ENCODE measurements at regions not wholly inside any gene's neighbourhood (a gene's known extent, or its start where the extent isn't known, plus 50 kb on each side); places are given as distances from the start of the nearest gene placed in this dataset.

- Histone ChIP-seq H3K27ac (no peak overlapping the region), H3K9me3 (no peaks in the 10 kb centered on the region), H3K4me1 (no peaks in the 10 kb centered on the region), H3K27me3 (no peaks in the 10 kb centered on the region), H3K36me3 (no peaks in the 10 kb centered on the region), H3K4me3 (no peak overlapping the region)
- TF ChIP-seq POLR2A (IDR thresholded peaks at IDR 0.05) (no peak), EP300 (IDR thresholded peaks at IDR 0.05) (no peak)
- TF ChIP-seq, protein P1, sequence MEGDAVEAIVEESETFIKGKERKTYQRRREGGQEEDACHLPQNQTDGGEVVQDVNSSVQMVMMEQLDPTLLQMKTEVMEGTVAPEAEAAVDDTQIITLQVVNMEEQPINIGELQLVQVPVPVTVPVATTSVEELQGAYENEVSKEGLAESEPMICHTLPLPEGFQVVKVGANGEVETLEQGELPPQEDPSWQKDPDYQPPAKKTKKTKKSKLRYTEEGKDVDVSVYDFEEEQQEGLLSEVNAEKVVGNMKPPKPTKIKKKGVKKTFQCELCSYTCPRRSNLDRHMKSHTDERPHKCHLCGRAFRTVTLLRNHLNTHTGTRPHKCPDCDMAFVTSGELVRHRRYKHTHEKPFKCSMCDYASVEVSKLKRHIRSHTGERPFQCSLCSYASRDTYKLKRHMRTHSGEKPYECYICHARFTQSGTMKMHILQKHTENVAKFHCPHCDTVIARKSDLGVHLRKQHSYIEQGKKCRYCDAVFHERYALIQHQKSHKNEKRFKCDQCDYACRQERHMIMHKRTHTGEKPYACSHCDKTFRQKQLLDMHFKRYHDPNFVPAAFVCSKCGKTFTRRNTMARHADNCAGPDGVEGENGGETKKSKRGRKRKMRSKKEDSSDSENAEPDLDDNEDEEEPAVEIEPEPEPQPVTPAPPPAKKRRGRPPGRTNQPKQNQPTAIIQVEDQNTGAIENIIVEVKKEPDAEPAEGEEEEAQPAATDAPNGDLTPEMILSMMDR (IDR thresholded peaks at IDR 0.05), result no peak
- 77 to 80% methylated on average over 11 to 14 of the region's 14 CpGs for WGBS, 2 donors
- DNase-seq (ENCODE audit: low spot score in 2 of 2), result no peak
Observed at GRCh38 chr22:49037701-49038245, 789.9 kb downstream of the BRD1 start.

DNA sequence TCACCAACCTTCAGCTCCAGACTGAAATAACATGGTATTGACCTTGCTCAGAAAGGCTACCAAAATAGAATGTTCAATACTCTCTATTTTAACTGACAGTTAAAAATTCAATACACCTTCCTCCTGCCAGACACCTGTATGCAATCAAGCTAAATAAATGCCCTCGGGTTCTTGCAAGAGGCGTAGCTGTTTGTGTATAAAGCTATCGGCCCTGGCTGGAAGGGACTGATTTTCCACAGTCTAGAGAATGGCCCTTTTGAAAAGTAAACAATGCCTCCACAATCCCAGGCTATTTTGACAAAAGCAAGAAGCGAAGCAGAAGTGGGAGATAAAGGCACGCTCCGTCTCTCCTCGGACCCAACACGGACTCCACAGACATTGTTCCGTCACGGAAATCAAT is 791.2 kb downstream of the BRD1 start:
- Histone ChIP-seq H3K36me3 (no peaks in the 10 kb centered on the region), H3K27me3 (no peaks in the 10 kb centered on the region)
- WGBS, 2 donors, result 70 to 73% methylated on average over 10 of the region's 10 CpGs

DNA sequence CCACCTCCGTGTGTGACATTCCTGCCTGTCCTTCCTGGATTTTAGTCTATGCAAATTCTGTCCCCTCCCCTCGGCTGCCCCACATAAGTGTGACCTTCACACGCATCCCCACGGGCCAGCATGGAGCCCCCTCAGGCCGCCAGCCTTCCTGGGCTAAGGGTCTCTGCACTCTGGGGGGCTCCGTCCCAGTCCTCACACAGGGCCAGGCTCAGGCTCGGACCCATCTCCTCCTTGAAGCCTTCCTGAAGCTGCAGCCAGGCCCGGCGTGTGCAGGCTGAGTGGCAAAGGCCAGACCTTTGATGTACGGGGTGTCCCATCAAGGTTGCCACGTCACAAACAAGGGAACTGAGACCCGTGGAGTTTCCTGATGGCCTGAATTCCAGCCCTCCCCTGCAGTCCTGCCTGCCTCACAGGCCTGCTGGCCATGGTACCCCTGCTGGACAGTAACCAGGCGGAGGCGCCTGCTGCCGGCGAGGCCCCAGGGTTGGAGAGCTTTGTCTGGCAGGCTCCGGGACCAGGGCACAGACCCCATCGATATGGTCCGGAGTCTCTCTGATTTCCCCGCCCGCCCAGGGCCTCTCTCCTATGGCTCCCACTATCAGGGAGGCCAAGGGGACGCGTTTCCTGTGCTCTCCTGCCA is 791.7 kb downstream of the BRD1 start:
- Histone ChIP-seq H3K27me3 (no peaks in the 10 kb centered on the region), H3K36me3 (no peaks in the 10 kb centered on the region), H3K4me3 (no peak overlapping the region), H3K4me1 (no peaks in the 10 kb centered on the region), H3K9me3 (no peaks in the 10 kb centered on the region), H3K27ac (no peak overlapping the region)
- WGBS, 2 donors, result 82 to 87% methylated on average over 18 of the region's 23 CpGs
- TF ChIP-seq, protein P1 (IDR thresholded peaks at IDR 0.05), result no peak
- no peak for TF ChIP-seq POLR2A (IDR thresholded peaks at IDR 0.05)
- TF ChIP-seq EP300 (IDR thresholded peaks at IDR 0.05), result no peak
- DNase-seq (ENCODE audit: low spot score in 2 of 2), result no peak

More for the DNA sequence above, 791.2 kb downstream of the BRD1 start:
- Histone ChIP-seq H3K9me3 (no peaks in the 10 kb centered on the region), H3K4me1 (no peaks in the 10 kb centered on the region), H3K27ac (no peak overlapping the region), H3K4me3 (no peak overlapping the region)
- TF ChIP-seq POLR2A (IDR thresholded peaks at IDR 0.05), result no peak
- no peak for TF ChIP-seq EP300 (IDR thresholded peaks at IDR 0.05)
- no peak for DNase-seq (ENCODE audit: low spot score in 2 of 2)

- 84 to 91% methylated on average over 24 to 30 of the region's 30 CpGs for WGBS, 2 donors
Observed at GRCh38 chr22:49034836-49035817, 792.5 kb downstream of the BRD1 start.

GRCh38 chr22:49033616-49034015 is 794.1 kb downstream of the BRD1 start:
- H3K4me3 ChIP-seq, result no peak overlapping the region
- H3K27ac ChIP-seq, result no peak overlapping the region
- H3K27me3 ChIP-seq, result no peaks in the 10 kb centered on the region
- no peaks in the 10 kb centered on the region for H3K36me3 ChIP-seq
- TF ChIP-seq, protein P1 (IDR thresholded peaks at IDR 0.05), result no peak
- TF ChIP-seq POLR2A (IDR thresholded peaks at IDR 0.05) (no peak), EP300 (IDR thresholded peaks at IDR 0.05) (no peak)
- WGBS, 2 donors, result 85 to 90% methylated on average over 9 of the region's 9 CpGs
- no peaks in the 10 kb centered on the region for H3K4me1 ChIP-seq
- no peaks in the 10 kb centered on the region for H3K9me3 ChIP-seq
- no peak for DNase-seq (ENCODE audit: low spot score in 2 of 2)

More at GRCh38 chr22:49034836-49035817, 792.5 kb downstream of the BRD1 start:
- Histone ChIP-seq H3K27me3 (no peaks in the 10 kb centered on the region), H3K36me3 (no peaks in the 10 kb centered on the region), H3K4me3 (no peak overlapping the region), H3K9me3 (no peaks in the 10 kb centered on the region), H3K27ac (no peak overlapping the region), H3K4me1 (no peaks in the 10 kb centered on the region)
- TF ChIP-seq EP300 (IDR thresholded peaks at IDR 0.05) (no peak), POLR2A (IDR thresholded peaks at IDR 0.05) (no peak)
- TF ChIP-seq, protein P1 (IDR thresholded peaks at IDR 0.05), result no peak
- DNase-seq (ENCODE audit: low spot score in 2 of 2), result no peak

Data from tibial nerve (tissue), 4 donors.